ENCODE measurements at regions not wholly inside any gene's neighbourhood (a gene's known extent, or its start where the extent isn't known, plus 50 kb on each side); places are given as distances from the start of the nearest gene placed in this dataset.

GRCh38 chr3:107931326-107931725 lies 159.5 kb downstream of the CD47 start:
- Histone ChIP-seq H3K4me3 (ENCODE audit: low read length) (no peak overlapping the region), H3K36me3 (ENCODE audit: insufficient read depth, low read length) (no peaks in the 10 kb centered on the region), H3K9me3 (ENCODE audit: low read length) (no peaks in the 10 kb centered on the region), H3K27me3 (ENCODE audit: insufficient read depth, low read length, poor library complexity, severe bottlenecking) (no peaks in the 10 kb centered on the region), H3K4me1 (ENCODE audit: insufficient read depth, low read length) (peaks cover 8% of the 10 kb centered on the region), H3K27ac (ENCODE audit: low read depth, low read length) (no peak overlapping the region)
- POLR2A ChIA-PET, result no interaction called here
- Mint-ChIP-seq H3K27me3 (peaks cover 4 to 15% of the 10 kb centered on the region in 2 donors), H3K36me3 (peaks cover 0 to 9% (median 1%) of the 10 kb centered on the region in 3 donors), H3K9me3 (peaks cover 0 to 6% (median 5%) of the 10 kb centered on the region in 5 donors), H3K27ac (no peak overlapping the region), H3K4me1 (peaks cover 13 to 16% (median 14%) of the 10 kb centered on the region in 3 donors), H3K4me3 (no peak overlapping the region)
- no peak for DNase-seq
- CTCF ChIA-PET, result no interaction called here

GRCh38 chr3:107929088-107929487 lies 161.7 kb downstream of the CD47 start:
- POLR2A ChIA-PET, result no interaction called here
- Mint-ChIP-seq H3K27ac (no peak overlapping the region), H3K9me3 (peaks cover 0 to 6% (median 5%) of the 10 kb centered on the region in 5 donors), H3K36me3 (peaks cover 1 to 11% (median 4%) of the 10 kb centered on the region in 3 donors), H3K27me3 (peaks cover 5 to 17% of the 10 kb centered on the region in 2 donors), H3K4me1 (peaks cover 13 to 16% (median 14%) of the 10 kb centered on the region in 3 donors), H3K4me3 (no peak overlapping the region)
- no peak for DNase-seq
- CTCF ChIA-PET, result interaction anchor here (1.5 to 4.2 kb wide), 8 partner anchors 10 to 693 kb away, joined by 3 to 28 read pairs (median 7); no protein-coding TSS in a partner anchor
- Histone ChIP-seq H3K9me3 (ENCODE audit: low read length) (no peaks in the 10 kb centered on the region), H3K36me3 (ENCODE audit: insufficient read depth, low read length) (no peaks in the 10 kb centered on the region), H3K27ac (ENCODE audit: low read depth, low read length) (no peak overlapping the region), H3K4me3 (ENCODE audit: low read length) (no peak overlapping the region), H3K27me3 (ENCODE audit: insufficient read depth, low read length, poor library complexity, severe bottlenecking) (no peaks in the 10 kb centered on the region), H3K4me1 (ENCODE audit: insufficient read depth, low read length) (peaks cover 8% of the 10 kb centered on the region)

GRCh38 chr3:107928084-107928445 lies 162.8 kb downstream of the CD47 start:
- Histone ChIP-seq H3K4me3 (ENCODE audit: low read length) (peak overlapping the region; percentile 60), H3K9me3 (ENCODE audit: low read length) (no peaks in the 10 kb centered on the region), H3K4me1 (ENCODE audit: insufficient read depth, low read length) (peaks cover 8% of the 10 kb centered on the region), H3K36me3 (ENCODE audit: insufficient read depth, low read length) (no peaks in the 10 kb centered on the region), H3K27me3 (ENCODE audit: insufficient read depth, low read length, poor library complexity, severe bottlenecking) (no peaks in the 10 kb centered on the region), H3K27ac (ENCODE audit: low read depth, low read length) (no peak overlapping the region)
- H3K36me3 Mint-ChIP-seq, result peaks cover 1 to 9% (median 4%) of the 10 kb centered on the region in 3 donors
- POLR2A ChIA-PET, result no interaction called here
- H3K4me1 Mint-ChIP-seq, result peaks cover 13 to 16% (median 14%) of the 10 kb centered on the region in 3 donors
- peak overlapping the region; percentile 80 to 91 (median 88) for H3K4me3 Mint-ChIP-seq
- no peak for DNase-seq
- peaks cover 0 to 2% (median 0%) of the 10 kb centered on the region in 5 donors for H3K9me3 Mint-ChIP-seq
- H3K27me3 Mint-ChIP-seq, result peaks cover 5 to 20% of the 10 kb centered on the region in 2 donors
- H3K27ac Mint-ChIP-seq, result peak overlapping the region in 3 of 8 donors; percentile 34 to 84 (median 58)
- CTCF ChIA-PET, result interaction anchor here (0.7 to 4.2 kb wide), 51 partner anchors 8 to 703 kb away, joined by 3 to 28 read pairs (median 4); no protein-coding TSS in a partner anchor

- H3K27ac Mint-ChIP-seq, result peak overlapping the region in 5 of 8 donors; percentile 30 to 84 (median 58)
- peaks cover 1 to 9% (median 4%) of the 10 kb centered on the region in 3 donors for H3K36me3 Mint-ChIP-seq
Observed at GRCh38 chr3:107927361-107928083, 163.3 kb downstream of the CD47 start.

GRCh38 chr3:107925851-107926250 lies 165.0 kb downstream of the CD47 start:
- CTCF ChIA-PET, result interaction anchor here (2.7 to 4.2 kb wide), 3 partner anchors 10 to 17 kb away, joined by 12 to 28 read pairs (median 18); no protein-coding TSS in a partner anchor

More at GRCh38 chr3:107927361-107928083, 163.3 kb downstream of the CD47 start:
- Mint-ChIP-seq H3K27me3 (peaks cover 5 to 20% of the 10 kb centered on the region in 2 donors), H3K4me3 (peak overlapping the region; percentile 80 to 91 (median 88)), H3K4me1 (peaks cover 13 to 16% (median 14%) of the 10 kb centered on the region in 3 donors), H3K9me3 (no peaks in the 10 kb centered on the region)
- no peaks in the 10 kb centered on the region for H3K9me3 ChIP-seq (ENCODE audit: low read length)
- POLR2A ChIA-PET, result no interaction called here
- peak overlapping the region; percentile 60 for H3K4me3 ChIP-seq (ENCODE audit: low read length)
- H3K4me1 ChIP-seq (ENCODE audit: insufficient read depth, low read length), result peaks cover 8% of the 10 kb centered on the region
- DNase-seq, result peak; percentile 36 to 70 (median 56)
- CTCF ChIA-PET, result interaction anchor here (0.6 to 4.2 kb wide), 55 partner anchors 9 to 702 kb away, joined by 3 to 28 read pairs (median 4); no protein-coding TSS in a partner anchor
- H3K27ac ChIP-seq (ENCODE audit: low read depth, low read length), result no peak overlapping the region
- no peaks in the 10 kb centered on the region for H3K36me3 ChIP-seq (ENCODE audit: insufficient read depth, low read length)
- no peaks in the 10 kb centered on the region for H3K27me3 ChIP-seq (ENCODE audit: insufficient read depth, low read length, poor library complexity, severe bottlenecking)

GRCh38 chr3:107921038-107921437 lies 169.8 kb downstream of the CD47 start:
- POLR2A ChIA-PET, result no interaction called here
- no peaks in the 10 kb centered on the region for H3K27me3 ChIP-seq (ENCODE audit: insufficient read depth, low read length, poor library complexity, severe bottlenecking)
- no peaks in the 10 kb centered on the region for H3K9me3 Mint-ChIP-seq
- no peak overlapping the region for H3K4me3 Mint-ChIP-seq
- no peaks in the 10 kb centered on the region for H3K9me3 ChIP-seq (ENCODE audit: low read length)
- no peak overlapping the region for H3K4me3 ChIP-seq (ENCODE audit: low read length)
- no peaks in the 10 kb centered on the region for H3K4me1 Mint-ChIP-seq
- H3K36me3 Mint-ChIP-seq, result peaks cover 0 to 12% (median 4%) of the 10 kb centered on the region in 3 donors
- peaks cover 9 to 69% of the 10 kb centered on the region in 2 donors for H3K27me3 Mint-ChIP-seq
- no peak overlapping the region for H3K27ac ChIP-seq (ENCODE audit: low read depth, low read length)
- no peak overlapping the region for H3K27ac Mint-ChIP-seq
- CTCF ChIA-PET, result no interaction called here
- no peak for DNase-seq
- H3K4me1 ChIP-seq (ENCODE audit: insufficient read depth, low read length), result no peaks in the 10 kb centered on the region
- no peaks in the 10 kb centered on the region for H3K36me3 ChIP-seq (ENCODE audit: insufficient read depth, low read length)

More at GRCh38 chr3:107925851-107926250, 165.0 kb downstream of the CD47 start:
- Histone ChIP-seq H3K4me3 (ENCODE audit: low read length) (no peak overlapping the region), H3K27me3 (ENCODE audit: insufficient read depth, low read length, poor library complexity, severe bottlenecking) (no peaks in the 10 kb centered on the region), H3K27ac (ENCODE audit: low read depth, low read length) (no peak overlapping the region), H3K36me3 (ENCODE audit: insufficient read depth, low read length) (no peaks in the 10 kb centered on the region), H3K9me3 (ENCODE audit: low read length) (no peaks in the 10 kb centered on the region), H3K4me1 (ENCODE audit: insufficient read depth, low read length) (peaks cover 8% of the 10 kb centered on the region)
- POLR2A ChIA-PET, result no interaction called here
- peaks cover 1 to 13% (median 4%) of the 10 kb centered on the region in 3 donors for H3K36me3 Mint-ChIP-seq
- no peak for DNase-seq
- H3K27me3 Mint-ChIP-seq, result peaks cover 5 to 35% of the 10 kb centered on the region in 2 donors
- H3K9me3 Mint-ChIP-seq, result no peaks in the 10 kb centered on the region
- peak overlapping the region in 1 of 7 donors; percentile 28 for H3K4me3 Mint-ChIP-seq
- peak overlapping the region in 1 of 8 donors; percentile 46 for H3K27ac Mint-ChIP-seq
- H3K4me1 Mint-ChIP-seq, result peaks cover 13 to 16% (median 14%) of the 10 kb centered on the region in 3 donors

- H3K4me3 Mint-ChIP-seq, result no peak overlapping the region
- peaks cover 0 to 8% (median 0%) of the 10 kb centered on the region in 3 donors for H3K36me3 Mint-ChIP-seq
- H3K27ac Mint-ChIP-seq, result no peak overlapping the region
- H3K4me1 ChIP-seq (ENCODE audit: insufficient read depth, low read length), result no peaks in the 10 kb centered on the region
- peaks cover 7 to 68% of the 10 kb centered on the region in 2 donors for H3K27me3 Mint-ChIP-seq
- no peak overlapping the region for H3K4me3 ChIP-seq (ENCODE audit: low read length)
- no peaks in the 10 kb centered on the region for H3K36me3 ChIP-seq (ENCODE audit: insufficient read depth, low read length)
- H3K9me3 ChIP-seq (ENCODE audit: low read length), result no peaks in the 10 kb centered on the region
- no peaks in the 10 kb centered on the region for H3K4me1 Mint-ChIP-seq
- ChIA-PET CTCF (no interaction called here), POLR2A (no interaction called here)
- H3K9me3 Mint-ChIP-seq, result no peaks in the 10 kb centered on the region
- no peak overlapping the region for H3K27ac ChIP-seq (ENCODE audit: low read depth, low read length)
- no peak for DNase-seq
- no peaks in the 10 kb centered on the region for H3K27me3 ChIP-seq (ENCODE audit: insufficient read depth, low read length, poor library complexity, severe bottlenecking)
Observed at GRCh38 chr3:107920538-107920937, 170.3 kb downstream of the CD47 start.

- Histone ChIP-seq H3K4me3 (ENCODE audit: low read length) (no peak overlapping the region), H3K27ac (ENCODE audit: low read depth, low read length) (no peak overlapping the region), H3K27me3 (ENCODE audit: insufficient read depth, low read length, poor library complexity, severe bottlenecking) (no peaks in the 10 kb centered on the region), H3K4me1 (ENCODE audit: insufficient read depth, low read length) (no peaks in the 10 kb centered on the region), H3K36me3 (ENCODE audit: insufficient read depth, low read length) (no peaks in the 10 kb centered on the region), H3K9me3 (ENCODE audit: low read length) (no peaks in the 10 kb centered on the region)
- DNase-seq, result no peak
- Mint-ChIP-seq H3K27ac (no peak overlapping the region), H3K27me3 (peaks cover 8 to 65% of the 10 kb centered on the region in 2 donors), H3K4me3 (no peak overlapping the region), H3K9me3 (no peaks in the 10 kb centered on the region), H3K36me3 (peaks cover 0 to 11% (median 0%) of the 10 kb centered on the region in 3 donors), H3K4me1 (no peaks in the 10 kb centered on the region)
- ChIA-PET POLR2A (no interaction called here), CTCF (no interaction called here)
Observed at GRCh38 chr3:107919239-107919638, 171.6 kb downstream of the CD47 start.

Data from CD8-positive, alpha-beta memory T cell (primary cell).